ENCODE measurements at regions not wholly inside any gene's neighbourhood (a gene's known extent, or its start where the extent isn't known, plus 50 kb on each side); places are given as distances from the start of the nearest gene placed in this dataset.

DNA sequence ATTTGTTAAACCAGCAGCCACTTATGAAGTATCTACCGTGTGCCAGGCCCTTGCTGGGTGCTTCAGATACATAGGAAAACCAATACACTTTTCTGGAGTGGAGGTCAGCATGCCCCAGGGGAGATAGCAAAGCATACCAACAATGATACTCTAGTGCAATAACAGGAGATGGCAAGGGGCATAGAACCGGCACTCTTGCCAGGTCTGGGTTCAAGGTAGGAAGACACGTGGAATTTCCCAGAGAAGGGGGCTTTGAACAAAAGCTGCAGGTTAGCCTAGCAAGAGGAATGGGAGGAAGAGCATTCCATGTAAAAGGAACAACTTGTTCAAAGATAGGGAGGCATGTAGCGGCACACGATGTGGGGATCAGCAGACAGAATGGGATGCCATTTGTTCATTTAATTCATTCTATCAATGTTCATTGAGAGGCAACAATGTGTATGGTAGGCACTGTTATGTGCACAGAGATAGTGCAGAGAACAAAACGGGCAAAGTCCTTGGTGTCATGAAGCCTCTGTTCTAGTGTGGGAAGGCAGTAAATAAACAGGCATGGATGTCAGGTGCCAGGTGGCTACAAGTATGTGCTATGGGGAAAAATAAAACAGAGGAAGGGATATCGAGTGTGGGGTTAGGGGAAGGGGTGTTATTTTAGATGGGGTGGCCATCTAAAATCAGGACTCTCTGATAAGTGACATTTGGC, 162.6 kb upstream of the E2F8 start:
- H3K27me3 ChIP-seq, result no peaks in the 10 kb centered on the region

DNA sequence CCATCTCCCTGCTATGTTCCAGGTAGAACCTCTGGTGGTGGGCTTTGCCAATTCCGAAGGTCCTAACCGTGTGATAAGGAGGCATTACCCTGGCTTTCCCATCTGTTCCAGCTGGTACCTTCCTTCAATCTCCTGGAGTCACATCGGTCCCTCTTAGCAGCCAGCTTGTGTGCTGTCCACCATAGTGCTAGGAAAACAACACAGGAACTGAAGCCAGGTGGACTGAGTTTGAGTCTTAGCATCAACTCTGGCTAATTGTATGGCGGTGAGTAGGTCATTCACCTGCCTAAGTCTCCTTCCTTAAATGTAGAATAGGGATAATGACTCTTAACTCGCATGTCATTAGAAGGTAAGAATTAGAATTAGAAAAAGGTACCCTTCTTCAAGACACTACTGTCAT, 159.6 kb upstream of the E2F8 start:
- H3K27me3 ChIP-seq, result no peaks in the 10 kb centered on the region
- no peak for TF ChIP-seq POLR2AphosphoS5 (IDR thresholded peaks at IDR 0.05)
- TF ChIP-seq, protein P1, sequence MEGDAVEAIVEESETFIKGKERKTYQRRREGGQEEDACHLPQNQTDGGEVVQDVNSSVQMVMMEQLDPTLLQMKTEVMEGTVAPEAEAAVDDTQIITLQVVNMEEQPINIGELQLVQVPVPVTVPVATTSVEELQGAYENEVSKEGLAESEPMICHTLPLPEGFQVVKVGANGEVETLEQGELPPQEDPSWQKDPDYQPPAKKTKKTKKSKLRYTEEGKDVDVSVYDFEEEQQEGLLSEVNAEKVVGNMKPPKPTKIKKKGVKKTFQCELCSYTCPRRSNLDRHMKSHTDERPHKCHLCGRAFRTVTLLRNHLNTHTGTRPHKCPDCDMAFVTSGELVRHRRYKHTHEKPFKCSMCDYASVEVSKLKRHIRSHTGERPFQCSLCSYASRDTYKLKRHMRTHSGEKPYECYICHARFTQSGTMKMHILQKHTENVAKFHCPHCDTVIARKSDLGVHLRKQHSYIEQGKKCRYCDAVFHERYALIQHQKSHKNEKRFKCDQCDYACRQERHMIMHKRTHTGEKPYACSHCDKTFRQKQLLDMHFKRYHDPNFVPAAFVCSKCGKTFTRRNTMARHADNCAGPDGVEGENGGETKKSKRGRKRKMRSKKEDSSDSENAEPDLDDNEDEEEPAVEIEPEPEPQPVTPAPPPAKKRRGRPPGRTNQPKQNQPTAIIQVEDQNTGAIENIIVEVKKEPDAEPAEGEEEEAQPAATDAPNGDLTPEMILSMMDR (IDR thresholded peaks at IDR 0.05), result no peak
- TF ChIP-seq POLR2A (IDR thresholded peaks at IDR 0.05), result no peak
- H3K27ac ChIP-seq, result no peak overlapping the region
- H3K36me3 ChIP-seq, result no peaks in the 10 kb centered on the region
- intact Hi-C loops (cut with DNase I; ENCODE audit: low total_unique reads), result no loop called here
- no peaks in the 10 kb centered on the region for H3K9me3 ChIP-seq
- H3K4me3 ChIP-seq, result no peak overlapping the region
- H3K4me1 ChIP-seq, result no peaks in the 10 kb centered on the region
- DNase-seq (ENCODE audit: low spot score in 2 of 2), result no peak

More for the DNA sequence above, 162.6 kb upstream of the E2F8 start:
- no peak for DNase-seq (ENCODE audit: low spot score in 2 of 2)
- TF ChIP-seq, protein P1 (IDR thresholded peaks at IDR 0.05), result no peak
- no peak for TF ChIP-seq POLR2A (IDR thresholded peaks at IDR 0.05)
- no peak for TF ChIP-seq POLR2AphosphoS5 (IDR thresholded peaks at IDR 0.05)
- Histone ChIP-seq H3K9me3 (no peaks in the 10 kb centered on the region), H3K36me3 (no peaks in the 10 kb centered on the region), H3K27ac (no peak overlapping the region), H3K4me3 (no peak overlapping the region), H3K4me1 (no peaks in the 10 kb centered on the region)
- intact Hi-C loops (cut with DNase I; ENCODE audit: low total_unique reads), result no loop called here

DNA sequence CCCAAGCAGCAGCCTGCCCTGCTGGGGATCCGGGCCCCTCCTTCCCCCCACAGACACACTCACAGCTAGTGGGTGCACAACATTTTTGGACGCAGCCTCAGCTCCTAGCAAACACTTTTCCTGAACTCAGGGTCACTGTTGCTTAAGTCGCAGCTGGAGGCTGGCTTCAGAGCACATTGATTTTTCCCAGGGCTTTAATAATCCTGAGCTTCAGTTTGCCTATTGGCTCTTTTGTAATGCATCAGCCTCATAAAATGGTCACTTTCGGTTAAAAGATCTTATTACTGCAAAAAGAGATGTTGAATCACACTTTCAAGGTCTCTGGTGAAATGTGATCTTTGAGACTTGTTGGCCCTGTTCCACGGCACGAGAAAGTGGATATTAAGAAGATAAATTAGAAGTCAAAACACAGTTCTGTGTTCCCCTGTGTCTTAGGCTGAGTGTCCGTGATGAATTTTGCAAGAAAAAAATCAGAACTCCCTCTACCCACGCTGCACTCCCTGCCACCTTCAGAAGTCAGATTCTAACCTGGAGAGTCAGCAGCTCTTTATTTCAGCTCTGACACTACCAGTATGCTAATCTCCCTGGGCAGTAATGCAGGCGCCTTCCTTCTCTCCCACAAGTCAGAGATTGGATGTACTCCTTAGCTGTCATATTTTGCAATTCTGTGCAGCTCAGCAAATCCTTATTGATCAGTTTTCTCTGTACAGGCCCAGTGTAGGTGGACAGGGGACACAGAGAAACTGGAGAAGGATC, 158.2 kb upstream of the E2F8 start:
- Histone ChIP-seq H3K9me3 (no peaks in the 10 kb centered on the region), H3K27ac (no peak overlapping the region), H3K4me3 (no peak overlapping the region), H3K36me3 (no peaks in the 10 kb centered on the region), H3K27me3 (no peaks in the 10 kb centered on the region), H3K4me1 (no peaks in the 10 kb centered on the region)
- DNase-seq (ENCODE audit: low spot score in 2 of 2), result no peak
- intact Hi-C loops (cut with DNase I; ENCODE audit: low total_unique reads), result no loop called here
- TF ChIP-seq, protein P1 (IDR thresholded peaks at IDR 0.05), result no peak
- TF ChIP-seq POLR2AphosphoS5 (IDR thresholded peaks at IDR 0.05) (no peak), POLR2A (IDR thresholded peaks at IDR 0.05) (no peak)

DNA sequence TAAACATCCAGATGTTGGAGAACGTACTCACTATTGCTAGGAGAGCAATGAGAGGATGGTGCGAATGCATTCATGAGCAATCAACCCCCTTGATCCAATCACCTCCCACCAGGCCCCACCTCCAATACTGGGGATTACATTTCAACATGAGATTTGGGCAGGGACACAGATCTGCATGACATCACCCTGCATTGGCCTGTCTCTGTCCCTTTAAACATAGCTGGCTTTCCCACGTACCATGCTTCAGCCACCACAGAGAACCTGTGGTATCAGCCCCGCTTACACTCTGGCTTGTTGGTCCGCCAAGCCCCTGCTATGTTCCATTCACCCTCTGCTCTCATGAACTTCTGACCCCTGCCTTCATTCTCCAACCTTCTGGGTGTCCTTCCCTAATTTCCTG, 157.5 kb upstream of the E2F8 start:
- Histone ChIP-seq H3K36me3 (no peaks in the 10 kb centered on the region), H3K27ac (no peak overlapping the region), H3K4me3 (no peak overlapping the region), H3K27me3 (no peaks in the 10 kb centered on the region), H3K9me3 (no peaks in the 10 kb centered on the region), H3K4me1 (no peaks in the 10 kb centered on the region)
- TF ChIP-seq, protein P1 (IDR thresholded peaks at IDR 0.05), result no peak
- TF ChIP-seq POLR2A (IDR thresholded peaks at IDR 0.05) (no peak), POLR2AphosphoS5 (IDR thresholded peaks at IDR 0.05) (no peak)
- intact Hi-C loops (cut with DNase I; ENCODE audit: low total_unique reads), result no loop called here
- DNase-seq (ENCODE audit: low spot score in 2 of 2), result no peak

DNA sequence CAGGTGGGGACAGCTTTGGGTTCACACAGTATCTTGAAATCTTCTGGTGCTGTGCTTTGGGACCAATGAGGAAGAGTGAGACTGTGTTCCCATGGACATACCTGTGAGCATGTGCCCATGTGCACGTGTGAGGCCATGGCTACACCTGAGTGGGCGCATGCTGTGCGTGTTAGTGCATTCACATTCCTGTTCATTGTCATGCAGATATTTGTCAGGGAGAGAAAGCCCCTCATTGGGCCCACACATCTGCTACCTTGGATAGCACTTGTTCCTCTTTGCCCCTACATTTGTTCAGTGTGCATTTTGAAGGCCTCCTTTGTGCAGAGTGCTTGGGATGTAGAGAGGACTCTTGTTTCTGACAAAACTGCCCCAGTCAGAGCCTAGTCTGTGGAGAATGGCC, 154.3 kb upstream of the E2F8 start:
- DNase-seq (ENCODE audit: low spot score in 2 of 2), result no peak
- TF ChIP-seq POLR2AphosphoS5 (IDR thresholded peaks at IDR 0.05) (no peak), POLR2A (IDR thresholded peaks at IDR 0.05) (no peak)
- TF ChIP-seq, protein P1 (IDR thresholded peaks at IDR 0.05), result no peak
- intact Hi-C loops (cut with DNase I; ENCODE audit: low total_unique reads), result no loop called here

More for the DNA sequence above, 154.3 kb upstream of the E2F8 start:
- no peaks in the 10 kb centered on the region for H3K36me3 ChIP-seq
- H3K27me3 ChIP-seq, result no peaks in the 10 kb centered on the region
- no peaks in the 10 kb centered on the region for H3K9me3 ChIP-seq
- no peaks in the 10 kb centered on the region for H3K4me1 ChIP-seq
- H3K27ac ChIP-seq, result no peak overlapping the region
- no peak overlapping the region for H3K4me3 ChIP-seq

All from breast epithelium (tissue), 4 donors.